ENCODE measurements at regions not wholly inside any gene's neighbourhood (a gene's known extent, or its start where the extent isn't known, plus 50 kb on each side); places are given as distances from the start of the nearest gene placed in this dataset.

DNA sequence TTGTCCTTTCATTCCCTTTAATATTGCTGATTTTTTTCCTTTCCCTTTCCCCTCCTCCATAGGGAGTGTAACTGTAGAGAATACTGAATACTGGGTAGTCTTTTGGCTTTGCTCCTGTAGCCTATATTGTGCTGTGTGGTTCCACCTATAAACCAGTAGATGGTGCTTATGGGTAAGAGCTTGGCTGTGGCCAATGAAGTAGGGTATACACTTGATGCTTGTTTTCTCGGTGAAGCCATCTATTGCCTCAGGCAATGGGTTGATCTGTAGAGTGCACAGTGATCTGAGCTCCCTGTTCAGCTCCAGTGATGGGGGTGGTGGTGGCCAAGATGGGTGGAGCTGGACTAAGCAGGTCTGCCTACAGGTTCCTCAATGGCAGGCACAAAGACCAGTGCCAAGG, 203.3 kb upstream of the IMPG1 start:
- peak; percentile 49 for DNase-seq

DNA sequence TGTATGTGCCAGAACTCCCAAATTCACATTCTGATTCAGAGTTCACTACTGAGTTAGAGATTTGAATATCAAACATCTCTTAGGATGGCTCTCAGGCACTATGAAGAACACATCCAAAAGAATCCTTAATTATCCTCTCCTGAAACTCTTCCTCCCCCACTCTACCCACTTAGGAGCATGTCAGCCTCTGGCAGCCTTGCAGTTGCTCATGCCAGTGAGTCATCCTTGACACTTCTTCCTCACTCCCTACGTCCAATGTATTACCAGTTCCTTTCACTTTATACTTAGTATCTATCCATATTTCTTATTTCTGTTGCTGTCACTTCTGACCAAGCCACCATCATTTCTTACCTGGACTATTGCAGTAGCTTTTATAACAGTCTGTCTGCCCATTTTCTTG, 192.0 kb upstream of the IMPG1 start:
- DNase-seq: peak; percentile 60

DNA sequence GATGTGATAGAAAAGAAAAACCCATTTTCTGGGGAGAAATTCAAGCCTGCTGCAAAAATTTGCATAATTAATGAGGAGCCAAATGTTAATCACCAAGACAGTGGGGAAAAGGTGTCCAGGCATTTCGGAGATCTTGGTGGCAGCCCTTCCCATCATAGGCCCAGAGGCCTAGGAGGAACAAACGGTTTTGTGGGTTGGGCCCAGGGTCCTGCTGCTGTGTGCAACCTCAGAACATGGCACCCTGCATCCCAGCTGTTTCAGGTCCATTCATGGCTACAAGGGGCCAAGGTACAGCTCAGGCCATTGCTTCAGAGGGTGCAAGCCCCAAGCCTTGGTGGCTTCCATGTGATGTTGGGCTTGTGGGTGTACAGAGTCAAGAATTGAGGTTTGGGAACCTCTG, 189.8 kb upstream of the IMPG1 start:
- no peak for DNase-seq

- peak; percentile 94 for DNase-seq
Measured at GRCh38 chr6:76250666-76251065, 178.2 kb upstream of the IMPG1 start.

DNA sequence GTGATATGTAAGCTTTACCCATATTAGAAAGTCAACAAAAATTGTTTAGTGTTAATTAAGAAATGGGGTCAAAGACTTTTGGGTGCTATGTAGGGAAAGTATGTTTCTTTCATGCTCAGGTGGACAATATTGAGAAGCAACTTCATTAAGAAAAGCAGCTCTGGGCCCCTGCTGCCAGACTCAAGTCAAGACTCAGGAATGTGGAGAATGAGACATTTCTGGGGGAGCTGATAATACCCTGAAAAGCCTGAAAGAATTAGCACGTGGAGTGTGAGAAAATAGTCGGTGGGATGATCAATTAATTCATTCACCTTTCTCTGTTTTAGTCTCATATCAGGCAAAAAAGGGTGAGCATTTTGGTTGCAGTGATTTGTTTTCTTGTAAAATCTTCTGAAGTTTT, 175.1 kb upstream of the IMPG1 start:
- no peak for DNase-seq

GRCh38 chr6:76240092-76240491, 167.6 kb upstream of the IMPG1 start:
- DNase-seq: no peak

DNA sequence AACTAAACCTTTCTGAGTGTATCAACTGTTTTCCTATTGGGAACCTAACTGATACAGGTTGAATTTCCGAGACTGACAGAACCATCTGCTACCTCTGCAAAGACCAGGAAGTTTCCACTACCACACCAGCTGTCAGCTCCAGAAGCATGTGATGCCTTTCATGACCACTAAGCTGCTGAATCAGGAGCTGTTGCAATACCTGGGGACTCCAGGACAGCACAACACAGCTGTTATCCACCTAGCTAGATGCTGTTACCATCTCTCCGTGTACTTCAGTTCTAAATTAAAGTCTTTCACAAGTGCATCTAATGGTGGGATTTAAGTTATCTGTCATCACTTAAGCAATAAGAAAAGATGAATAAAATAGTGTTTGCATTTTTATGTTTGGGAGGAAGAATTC, 158.2 kb upstream of the IMPG1 start:
- DNase-seq: peak; percentile 49

- DNase-seq: no peak
Measured at GRCh38 chr6:76222189-76222588, 149.7 kb upstream of the IMPG1 start.

DNA sequence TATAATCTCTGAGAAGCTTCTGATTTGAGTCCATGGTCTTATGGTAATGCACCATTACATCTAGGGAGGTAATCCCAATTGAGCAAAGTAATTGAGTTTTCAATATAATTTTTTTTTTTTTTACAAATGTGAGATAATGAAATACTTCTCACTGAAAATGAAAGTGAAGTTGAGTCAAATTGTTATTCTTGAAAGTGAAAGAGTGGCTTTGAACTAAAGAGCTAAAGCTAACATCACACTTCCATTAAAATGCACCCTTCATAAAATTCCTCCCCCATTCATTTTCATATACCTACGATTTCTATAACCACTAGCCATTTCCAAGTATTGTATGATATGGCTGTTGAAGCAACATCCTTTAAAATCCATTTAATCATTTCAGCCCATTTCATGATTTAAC, 149.1 kb upstream of the IMPG1 start:
- peak; percentile 37 for DNase-seq

- no peak for DNase-seq
Measured at GRCh38 chr6:76220805-76221204, 148.3 kb upstream of the IMPG1 start.

DNA sequence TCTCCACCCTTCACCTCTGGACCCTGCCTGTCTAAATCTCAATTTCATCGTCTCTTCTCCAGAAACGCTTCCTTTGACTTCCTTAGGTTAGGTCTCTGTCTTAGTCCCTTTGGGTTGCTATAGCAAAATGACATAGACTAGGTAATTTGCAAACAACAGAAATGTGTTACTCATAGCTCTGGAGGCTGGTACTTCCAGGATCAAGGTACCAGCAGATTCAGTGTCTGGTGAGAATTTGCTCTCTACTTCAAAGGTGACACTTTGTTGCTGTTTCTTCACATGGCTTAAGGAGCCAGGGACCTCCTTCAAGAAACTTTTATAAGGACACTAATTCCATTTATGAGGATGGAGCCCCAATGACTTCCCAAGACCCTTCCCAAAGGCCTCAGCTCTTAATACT, 145.1 kb upstream of the IMPG1 start:
- DNase-seq: no peak

GRCh38 chr6:76214546-76214945, 142.1 kb upstream of the IMPG1 start:
- no peak for DNase-seq

DNA sequence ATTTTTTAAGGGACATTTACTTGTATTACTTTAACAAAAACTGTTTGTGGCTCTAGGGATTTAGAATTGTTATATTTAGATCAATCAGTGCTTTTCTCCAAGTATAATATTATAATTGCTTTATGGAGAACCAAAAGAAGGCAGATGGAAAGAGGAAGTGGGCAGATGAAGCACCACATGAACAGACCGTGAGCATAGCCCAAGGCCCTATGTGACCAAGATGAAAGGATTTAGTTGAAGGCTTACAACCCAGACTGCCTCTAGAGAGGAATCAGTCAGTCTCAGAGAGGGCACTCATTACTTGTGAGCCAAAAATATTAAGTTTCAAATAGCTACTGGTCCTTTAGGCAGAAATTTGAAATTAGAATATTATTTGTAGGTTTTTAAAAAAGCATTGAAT, 102.3 kb upstream of the IMPG1 start:
- DNase-seq: peak; percentile 68

DNA sequence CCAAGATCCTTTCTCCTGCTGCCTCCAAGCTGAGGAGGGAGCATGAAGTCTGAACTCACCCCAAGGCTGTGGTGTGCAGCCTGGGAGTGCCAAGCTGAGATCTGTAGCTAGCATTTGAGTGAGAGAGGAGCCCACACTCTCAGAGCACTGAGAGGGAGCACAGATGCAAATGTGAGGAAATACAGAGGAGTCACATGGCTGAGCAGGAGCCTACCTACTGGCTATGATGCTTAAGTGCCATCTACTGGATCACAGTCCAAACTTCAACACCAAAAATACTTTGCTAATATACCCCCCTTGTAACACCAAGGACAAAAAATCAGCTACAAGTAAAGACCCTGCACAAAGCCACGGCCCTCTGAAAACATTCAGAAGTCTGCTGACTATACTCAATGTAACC, 94.4 kb upstream of the IMPG1 start:
- peak; percentile 55 for DNase-seq

DNA sequence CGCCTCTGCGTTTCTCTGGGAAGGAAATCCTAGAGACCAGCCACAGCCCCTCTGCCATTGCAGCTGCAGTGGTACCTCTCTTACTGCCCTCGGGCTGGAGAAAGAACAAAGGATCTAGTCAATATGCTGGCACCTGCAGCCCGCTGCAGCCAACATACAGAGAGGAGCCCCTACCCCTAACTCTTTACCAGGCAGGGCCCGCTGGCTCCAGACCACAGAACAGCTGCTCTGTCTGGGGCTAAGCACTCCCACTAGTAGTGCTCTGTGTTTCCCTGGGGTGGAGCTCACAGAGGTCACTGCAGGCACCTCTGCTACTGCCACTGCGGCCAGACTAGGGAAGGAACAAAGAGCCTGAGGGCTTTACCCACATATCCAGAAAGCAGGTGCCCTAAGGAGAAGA, 93.8 kb upstream of the IMPG1 start:
- DNase-seq: no peak

GRCh38 chr6:76165471-76166221, 93.2 kb upstream of the IMPG1 start:
- DNase-seq: no peak

DNA sequence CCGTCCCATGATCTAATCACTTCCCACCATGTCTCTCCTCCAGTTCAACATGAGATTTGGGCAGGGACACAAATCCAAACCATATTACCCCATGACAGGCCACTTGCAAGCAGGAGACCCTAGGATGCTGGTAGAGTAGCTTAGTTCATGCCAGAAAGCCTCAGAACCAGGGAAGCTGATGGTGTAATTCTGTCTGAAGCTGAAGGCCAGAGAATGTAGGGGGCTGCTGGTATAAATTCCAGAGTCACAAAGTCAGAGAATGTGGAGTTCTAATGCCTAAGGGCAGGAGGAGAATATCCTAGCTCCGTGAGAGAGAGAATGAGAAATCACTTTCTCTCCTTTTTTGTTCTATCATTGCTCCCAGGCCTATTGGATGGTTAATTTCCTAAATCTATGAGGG, 90.3 kb upstream of the IMPG1 start:
- no peak for DNase-seq

- DNase-seq: peak; percentile 38
Measured at GRCh38 chr6:76157800-76158199, 85.3 kb upstream of the IMPG1 start.

- no peak for DNase-seq
Measured at GRCh38 chr6:76135481-76135880, 63.0 kb upstream of the IMPG1 start.

DNA sequence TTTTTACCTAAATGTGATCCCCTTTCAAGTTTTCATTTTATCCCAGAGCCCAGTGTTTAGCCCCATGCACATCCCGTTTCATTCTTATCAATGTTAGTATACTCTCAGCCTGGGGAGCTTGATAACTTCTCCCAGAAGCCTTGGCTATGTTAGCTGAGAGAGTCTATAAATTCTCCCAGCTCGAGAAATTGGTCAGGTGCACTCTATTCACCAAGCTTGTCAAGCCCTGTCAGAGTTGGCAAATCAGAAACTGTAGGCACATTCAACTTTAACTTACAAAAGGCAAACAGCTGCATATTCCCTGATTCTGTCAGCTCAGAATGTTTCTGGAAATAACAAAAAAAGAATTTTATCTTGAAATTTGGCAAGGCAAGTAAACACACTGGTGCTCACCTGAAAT, 62.2 kb upstream of the IMPG1 start:
- DNase-seq: peak; percentile 18

GRCh38 chr6:76124018-76124417, 51.6 kb upstream of the IMPG1 start:
- no peak for DNase-seq
